B cell (primary cell): ENCODE measurements at regions not wholly inside any gene's neighbourhood (a gene's known extent, or its start where the extent isn't known, plus 50 kb on each side); places are given as distances from the start of the nearest gene placed in this dataset.

ENCODE experiments used
- ATAC-seq: fragments of 200-7000 bp; cut with Tn5 transposase; one replicate; pipeline ENCODE4 v1.10.0; 2021; ENCODE audit warnings: low read depth, mild to moderate bottlenecking, moderate number of reproducible peaks, moderate library complexity
- CTCF ChIA-PET: fragments of 350-600 bp; sonication (Branson Sonifier 250); formaldehyde crosslinking; loops from one replicate; lab custom pipeline; 2021; ENCODE audit warnings: antibody characterized with exemption, inconsistent platforms; lab: Charles Lee
- POLR2A ChIA-PET: fragments of 350-600 bp; sonication (Branson Sonifier 250); formaldehyde crosslinking; loops from one replicate; lab custom pipeline; 2021; ENCODE audit warnings: antibody characterized with exemption; lab: Charles Lee
- DNase-seq: peaks from one replicate; pipeline ENCODE4 v3.0.0; 2013
- H2AFZ ChIP-seq: 2 replicates; pipeline ENCODE4 v1.6.1; 2012; ENCODE audit warnings: mild to moderate bottlenecking, low read depth, low read length; ENCODE audit not compliant: insufficient read depth, poor library complexity, severe bottlenecking
- H3K27ac ChIP-seq, 2 donors: 1 replicate in 1 of 2; 2 replicates in 1 of 2; pipeline ENCODE4 v1.5.1; 2012 to 2013; ENCODE audit warnings: low read length in 2 of 2, mild to moderate bottlenecking in 2 of 2, moderate library complexity in 1 of 2
- H3K27me3 ChIP-seq, 4 experiments: fragments of 200-600 bp in 1 of 4; sonication (generic) in 1 of 4; replicated peaks in 1 of 4; 1 replicate in 2 of 4; 2 replicates in 2 of 4; pipeline versions ENCODE4 v1.6.1 to v1.7.0; 2013 to 2016; ENCODE audit warnings: low read length in 3 of 4, mild to moderate bottlenecking in 2 of 4, mixed read lengths in 1 of 4, moderate library complexity in 1 of 4; ENCODE audit not compliant: insufficient read depth in 4 of 4, control insufficient read depth in 3 of 4; ENCODE audit errors: control extremely low read depth in 1 of 4
- H3K36me3 ChIP-seq, 2 experiments: replicated peaks in 1 of 2; 1 replicate in 1 of 2; 2 replicates in 1 of 2; pipeline versions ENCODE4 v1.6.1 to v1.7.1; 2013; ENCODE audit warnings: low read length in 1 of 2; ENCODE audit not compliant: insufficient read depth in 2 of 2, control insufficient read depth in 1 of 2; ENCODE audit errors: control extremely low read depth in 1 of 2, extremely low read depth in 1 of 2
- H3K4me1 ChIP-seq, 2 donors: fragments of 200-600 bp in 1 of 2; sonication (generic) in 1 of 2; 1 replicate in 1 of 2; 2 replicates in 1 of 2; pipeline versions ENCODE4 v1.5.1 to v1.6.1; 2013 to 2017; ENCODE audit warnings: low read length in 2 of 2; ENCODE audit not compliant: control insufficient read depth in 2 of 2, insufficient read depth in 2 of 2
- H3K4me2 ChIP-seq: replicated peaks from 2 replicates; pipeline ENCODE3; 2012; ENCODE audit warnings: mild to moderate bottlenecking, low read depth, low read length; ENCODE audit not compliant: poor library complexity, severe bottlenecking
- H3K4me3 ChIP-seq, 5 experiments: fragments of 200-600 bp in 1 of 5; sonication (generic) in 1 of 5; 1 replicate in 3 of 5; 2 replicates in 2 of 5; pipeline versions ENCODE4 v1.5.1 to v1.7.0; 2011 to 2016; ENCODE audit warnings: low read length in 4 of 5, mild to moderate bottlenecking in 4 of 5, low read depth in 2 of 5, control low read depth in 1 of 5, moderate library complexity in 1 of 5; ENCODE audit not compliant: insufficient read depth in 1 of 5; ENCODE audit errors: control extremely low read depth in 1 of 5, extremely low read depth in 1 of 5
- H3K79me2 ChIP-seq: fragments of 200-600 bp; sonication (generic); one replicate; pipeline ENCODE4 v1.6.0; 2016; ENCODE audit warnings: low read length; ENCODE audit not compliant: control insufficient read depth, insufficient read depth
- H3K9ac ChIP-seq: fragments of 200-600 bp; sonication (generic); 2 replicates; pipeline ENCODE4 v1.6.1; 2017; ENCODE audit warnings: mild to moderate bottlenecking, low read length, moderate library complexity
- H3K9me3 ChIP-seq, 3 donors: one replicate each; pipeline versions ENCODE4 v1.6.1 to v1.7.1; 2013; ENCODE audit warnings: low read length in 2 of 3; ENCODE audit not compliant: control insufficient read depth in 2 of 3, insufficient read depth in 1 of 3; ENCODE audit errors: control extremely low read depth in 1 of 3
- H4K20me1 ChIP-seq: 2 replicates; pipeline ENCODE4 v1.6.0; 2012; ENCODE audit warnings: mild to moderate bottlenecking, low read length; ENCODE audit not compliant: insufficient read depth, control insufficient read depth, poor library complexity, severe bottlenecking
- H3K27ac Mint-ChIP-seq: one replicate; pipeline ENCODE4 v1.8.0; 2021; ENCODE audit warnings: mixed read lengths
- H3K27me3 Mint-ChIP-seq: one replicate; pipeline ENCODE4 v1.8.0; 2021; ENCODE audit warnings: mixed read lengths
- H3K4me1 Mint-ChIP-seq: one replicate; pipeline ENCODE4 v1.8.0; 2021; ENCODE audit warnings: mixed read lengths
- H3K4me3 Mint-ChIP-seq: one replicate; pipeline ENCODE4 v1.8.0; 2021; ENCODE audit warnings: mixed read lengths
- H3K9me3 Mint-ChIP-seq: one replicate; pipeline ENCODE4 v1.8.0; 2022; ENCODE audit warnings: mixed read lengths; ENCODE audit not compliant: insufficient read depth
- CTCF ChIP-seq: fragments of 200-600 bp; IDR thresholded peaks from one replicate; pipeline ENCODE4 v1.8.0; 2022; ENCODE audit warnings: antibody characterized with exemption, mild to moderate bottlenecking
- EZH2 ChIP-seq: IDR thresholded peaks from 2 replicates; pipeline ENCODE4 v1.6.1; 2012; ENCODE audit warnings: borderline replicate concordance, low read depth, mild to moderate bottlenecking, moderate library complexity, low read length; ENCODE audit not compliant: insufficient read depth, poor library complexity, severe bottlenecking
- WGBS: methylation state at CpG from one replicate; pipeline ENCODE4 v1.1.5; 2013; ENCODE audit warnings: missing lambda C conversion rate; ENCODE audit not compliant: insufficient coverage; 5-methylcytosine and 5-hydroxymethylcytosine counted together
- intact Hi-C: fragments of 100-400 bp; cut with micrococcal nuclease; formaldehyde crosslinking; loops from one replicate; pipeline ENCODE4 v1.10.0; 2022

- H3K4me1 Mint-ChIP-seq = peaks cover 12% of the 10 kb centered on the region
- no peak for DNase-seq
- Histone ChIP-seq H3K36me3 (no peaks in the 10 kb centered on the region), H3K27ac (no peak overlapping the region), H3K9ac (no peak overlapping the region), H2AFZ (no peak overlapping the region), H3K4me2 (no peak overlapping the region), H3K27me3 (no peaks in the 10 kb centered on the region), H4K20me1 (no peaks in the 10 kb centered on the region), H3K4me3 (no peak overlapping the region), H3K79me2 (no peaks in the 10 kb centered on the region), H3K9me3 (no peaks in the 10 kb centered on the region), H3K4me1 (peaks cover 5 to 8% of the 10 kb centered on the region in 2 donors)
- H3K27me3 Mint-ChIP-seq = no peaks in the 10 kb centered on the region
- H3K9me3 Mint-ChIP-seq = no peaks in the 10 kb centered on the region
- POLR2A ChIA-PET = no interaction called here
- CTCF ChIA-PET = interaction anchor here (1.4 kb wide), 1 partner anchor 36 kb away, joined by 3 read pairs; no protein-coding TSS in a partner anchor
- no peak overlapping the region for H3K4me3 Mint-ChIP-seq
- H3K27ac Mint-ChIP-seq = no peak overlapping the region
- no peak for ATAC-seq
- TF ChIP-seq CTCF = no peak
- no peak for TF ChIP-seq EZH2
- intact Hi-C loops = no loop called here
- no CpG with 5 or more reads among the region's 1 CpG for WGBS
These were observed 87.2 kb upstream of the XCR1 start for GRCh38 chr3:46114323-46114988.

- 96% methylated on average over 4 of the region's 4 CpGs for WGBS
- peaks cover 10 to 15% of the 10 kb centered on the region in 2 donors for H3K4me1 ChIP-seq
- TF ChIP-seq EZH2 (no peak), CTCF (no peak)
- ATAC-seq (no peak), DNase-seq (no peak)
- Mint-ChIP-seq H3K4me3 (no peak overlapping the region), H3K27ac (no peak overlapping the region), H3K27me3 (no peaks in the 10 kb centered on the region), H3K4me1 (peaks cover 20% of the 10 kb centered on the region), H3K9me3 (no peaks in the 10 kb centered on the region)
- POLR2A ChIA-PET = no interaction called here
- CTCF ChIA-PET = interaction anchor here (1.4 kb wide), 1 partner anchor 35 kb away, joined by 3 read pairs; no protein-coding TSS in a partner anchor
- no peaks in the 10 kb centered on the region for H3K36me3 ChIP-seq
- intact Hi-C loops = no loop called here
- H3K9me3 ChIP-seq = no peaks in the 10 kb centered on the region
- no peak overlapping the region for H3K4me3 ChIP-seq
- no peaks in the 10 kb centered on the region for H3K79me2 ChIP-seq
- H3K4me2 ChIP-seq = no peak overlapping the region
- no peaks in the 10 kb centered on the region for H4K20me1 ChIP-seq
- H3K27ac ChIP-seq = no peak overlapping the region
- no peaks in the 10 kb centered on the region for H3K27me3 ChIP-seq
- no peak overlapping the region for H2AFZ ChIP-seq
- no peak overlapping the region for H3K9ac ChIP-seq
These were observed 86.3 kb upstream of the XCR1 start for GRCh38 chr3:46113608-46114007.
